ENCODE measurements at regions not wholly inside any gene's neighbourhood (a gene's known extent, or its start where the extent isn't known, plus 50 kb on each side); places are given as distances from the start of the nearest gene placed in this dataset.

GRCh38 chr6:132960720-132961119, 146.4 kb downstream of the RPS12 start:
- Histone ChIP-seq H3K9me3 (ENCODE audit: control insufficient read depth, insufficient read depth, low read length) (no peaks in the 10 kb centered on the region), H4K20me1 (ENCODE audit: insufficient read depth, low read length) (no peaks in the 10 kb centered on the region), H2BK120ac (ENCODE audit: low read depth, low read length) (peak overlapping the region; percentile 24; the same call in 1 of the 2 replicates), H2AFZ (replicated peaks; ENCODE audit: low read length, poor library complexity) (no peak overlapping the region), H3K4me3 (ENCODE audit: insufficient read depth, low read depth, low read length) (no peak overlapping the region), H4K5ac (ENCODE audit: low read depth, low read length) (no peak overlapping the region; the same call in 1 of the 2 replicates), H3K9me1 (ENCODE audit: insufficient read depth, low read length) (0 out of 2 replicates have a peak, but pooled peaks cover 5% of the 10 kb centered on the region), H2AK9ac (replicated peaks; ENCODE audit: low read depth, low read length, poor library complexity) (no peak overlapping the region), H3K36me3 (ENCODE audit: control insufficient read depth, insufficient read depth, low read length) (no peaks in the 10 kb centered on the region), H3K4ac (ENCODE audit: low read depth, low read length) (peak overlapping the region; percentile 39), H3K18ac (ENCODE audit: low read depth, low read length) (peak overlapping the region; percentile 52; the same call in 1 of the 2 replicates), H4K8ac (ENCODE audit: low read depth in 2 of 2, low read length in 2 of 2) (no peak overlapping the region), H3K23ac (ENCODE audit: low read depth, low read length) (no peak overlapping the region), H2AK5ac (ENCODE audit: low read depth, low read length) (peak overlapping the region; percentile 47), H2BK20ac (ENCODE audit: low read depth, low read length) (no peak overlapping the region; the same call in 1 of the 2 replicates), H3K14ac (replicated peaks; ENCODE audit: low read depth, low read length) (0 out of 2 replicates have a peak overlapping the region, but pooled peaks have one; percentile 28), H2BK15ac (ENCODE audit: low read depth, low read length) (peak overlapping the region; percentile 51; the same call in 1 of the 3 replicates), H3K4me2 (ENCODE audit: low read depth, low read length) (no peak overlapping the region), H2BK5ac (ENCODE audit: low read depth, low read length, poor library complexity, severe bottlenecking) (no peak overlapping the region), H3K79me1 (ENCODE audit: low read depth in 1 of 2, low read length in 2 of 2) (no peaks in the 10 kb centered on the region), H3K27ac (ENCODE audit: insufficient read depth, low read length) (no peak overlapping the region), H3K4me1 (ENCODE audit: control insufficient read depth, insufficient read depth, low read length) (peaks cover 9% of the 10 kb centered on the region), H3K9ac (ENCODE audit: low read depth, low read length) (no peak overlapping the region), H3K27me3 (ENCODE audit: control insufficient read depth, insufficient read depth, low read length) (no peaks in the 10 kb centered on the region), H3K56ac (ENCODE audit: extremely low read depth, insufficient read depth, low read length) (no peak overlapping the region), H4K91ac (ENCODE audit: insufficient read depth, low read depth, low read length) (peak overlapping the region; percentile 39; the same call in 1 of the 2 replicates)
- ChIA-PET CTCF (interaction anchor here (0.8 to 1.3 kb wide), 2 partner anchors 9 to 130 kb away, joined by 3 to 10 read pairs; no protein-coding TSS in a partner anchor), POLR2A (ENCODE audit: unreplicated experiment) (no interaction called here)
- no peak for TF ChIP-seq SMC3 (IDR thresholded peaks at IDR 0.05; ENCODE audit: low read depth, low read length)
- TF ChIP-seq POLR2A (IDR thresholded peaks at IDR 0.05; ENCODE audit: low read depth, low read length), result no peak
- TF ChIP-seq RAD21 (IDR thresholded peaks at IDR 0.05; ENCODE audit: low read length), result no peak
- TF ChIP-seq, protein P1, sequence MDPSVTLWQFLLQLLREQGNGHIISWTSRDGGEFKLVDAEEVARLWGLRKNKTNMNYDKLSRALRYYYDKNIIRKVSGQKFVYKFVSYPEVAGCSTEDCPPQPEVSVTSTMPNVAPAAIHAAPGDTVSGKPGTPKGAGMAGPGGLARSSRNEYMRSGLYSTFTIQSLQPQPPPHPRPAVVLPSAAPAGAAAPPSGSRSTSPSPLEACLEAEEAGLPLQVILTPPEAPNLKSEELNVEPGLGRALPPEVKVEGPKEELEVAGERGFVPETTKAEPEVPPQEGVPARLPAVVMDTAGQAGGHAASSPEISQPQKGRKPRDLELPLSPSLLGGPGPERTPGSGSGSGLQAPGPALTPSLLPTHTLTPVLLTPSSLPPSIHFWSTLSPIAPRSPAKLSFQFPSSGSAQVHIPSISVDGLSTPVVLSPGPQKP (IDR thresholded peaks at IDR 0.05; ENCODE audit: borderline replicate concordance, low read depth, low read length), result no peak
- TF ChIP-seq MAZ (IDR thresholded peaks at IDR 0.05; ENCODE audit: borderline replicate concordance, low read depth, low read length), result no peak
- no peak for TF ChIP-seq RFX5 (IDR thresholded peaks at IDR 0.05; ENCODE audit: low read depth, low read length)
- TF ChIP-seq RCOR1 (IDR thresholded peaks at IDR 0.05; ENCODE audit: insufficient replicate concordance, low read length), result no peak
- no peak for TF ChIP-seq FOS (IDR thresholded peaks at IDR 0.05; ENCODE audit: low read depth, low read length)
- TF ChIP-seq MXI1 (IDR thresholded peaks at IDR 0.05; ENCODE audit: borderline replicate concordance, low read depth, low read length), result no peak
- no peak for TF ChIP-seq BHLHE40 (IDR thresholded peaks at IDR 0.05; ENCODE audit: low read depth, low read length)
- no peak for TF ChIP-seq CTCF (conservative IDR thresholded peaks at IDR 0.05; ENCODE audit: low read depth, low read length)
- no peak for TF ChIP-seq CHD1 (IDR thresholded peaks at IDR 0.05; ENCODE audit: low read depth, low read length)
- TF ChIP-seq USF2 (IDR thresholded peaks at IDR 0.05; ENCODE audit: low read depth, low read length), result no peak
- TF ChIP-seq CEBPB (IDR thresholded peaks at IDR 0.05; ENCODE audit: low read depth, low read length), result no peak
- TF ChIP-seq NFE2L2 (IDR thresholded peaks at IDR 0.05; ENCODE audit: low read depth, low read length), result no peak
- no peak for TF ChIP-seq MAFK (IDR thresholded peaks at IDR 0.05; ENCODE audit: low read depth, low read length)
- no TSS peak for BruUV-seq (replicated peaks)
- intact Hi-C loops (cut with micrococcal nuclease) (loop anchor here (1.0 to 5.0 kb wide), 2 partner anchors 222 to 593 kb away; no protein-coding TSS in a partner anchor), in situ Hi-C loops (cut with MboI; ENCODE audit: low sequenced_read_pairs) (loop anchor here (10.0 to 25.0 kb wide), 2 partner anchors 554 to 952 kb away; no protein-coding TSS in a partner anchor), dilution Hi-C loops (cut with HindIII; ENCODE audit: low sequenced_read_pairs, unreplicated experiment) (no loop called here)
- DNase-seq (no peak), ATAC-seq (ENCODE audit: low read depth) (no peak)
- no CpG with 5 or more reads among the region's 8 CpGs for WGBS, 2 experiments (ENCODE audit: extremely low coverage in 2 of 2, insufficient read length in 1 of 2)

All from IMR-90 (cell line).